T-cell (primary cell): ENCODE measurements at regions not wholly inside any gene's neighbourhood (a gene's known extent, or its start where the extent isn't known, plus 50 kb on each side); places are given as distances from the start of the nearest gene placed in this dataset.

ENCODE experiments used
- ATAC-seq, 4 experiments: fragments of 200-7000 bp in 3 of 4; fragments of 150-1000 bp in 1 of 4; cut with Tn5 transposase; replicated peaks in 1 of 4; 1 replicate in 3 of 4; 2 replicates in 1 of 4; pipeline ENCODE4 v1.10.0; 2021; ENCODE audit warnings: moderate library complexity in 3 of 4, mild to moderate bottlenecking in 2 of 4, moderate number of reproducible peaks in 1 of 4
- CTCF ChIA-PET, 2 donors: fragments of 300-600 bp; sonication (Branson Sonifier 250); formaldehyde crosslinking; loops; one replicate each; lab custom pipeline; 2022; ENCODE audit warnings: antibody characterized with exemption in 2 of 2; lab: Charles Lee
- POLR2A ChIA-PET, 2 donors: fragments of 300-600 bp; sonication (Branson Sonifier 250); formaldehyde crosslinking; loops; one replicate each; lab custom pipeline; 2022; ENCODE audit warnings: antibody characterized with exemption in 2 of 2; lab: Charles Lee
- DNase-seq, 35 experiments: peaks; one replicate each; pipeline versions ENCODE4 v3.0.0 to v3.0.0-alpha.2; 2013 to 2023
- H3K27ac ChIP-seq: one replicate; pipeline ENCODE4 v1.5.1; 2013; ENCODE audit warnings: low read length
- H3K27me3 ChIP-seq, 2 experiments: replicated peaks in 1 of 2; 1 replicate in 1 of 2; 2 replicates in 1 of 2; pipeline versions ENCODE4 v1.6.1 to v1.7.0; 2013; ENCODE audit warnings: low read length in 1 of 2, mixed read lengths in 1 of 2; ENCODE audit not compliant: control insufficient read depth in 2 of 2, insufficient read depth in 2 of 2; ENCODE audit errors: extremely low read depth in 1 of 2
- H3K36me3 ChIP-seq, 2 donors: 1 replicate in 1 of 2; 2 replicates in 1 of 2; pipeline versions ENCODE4 v1.6.1 to v1.7.0; 2013; ENCODE audit warnings: low read length in 1 of 2; ENCODE audit not compliant: control insufficient read depth in 2 of 2, insufficient read depth in 1 of 2; ENCODE audit errors: extremely low read depth in 1 of 2
- H3K4me1 ChIP-seq, 2 experiments: 1 replicate in 1 of 2; 2 replicates in 1 of 2; pipeline versions ENCODE4 v1.6.1 to v1.7.0; 2013; ENCODE audit warnings: low read length in 2 of 2, mixed read lengths in 1 of 2; ENCODE audit not compliant: insufficient read depth in 2 of 2, control insufficient read depth in 1 of 2; ENCODE audit errors: extremely low read depth in 1 of 2
- H3K4me3 ChIP-seq, 2 donors: 1 replicate in 1 of 2; 2 replicates in 1 of 2; pipeline versions ENCODE4 v1.5.1 to v1.7.0; 2013; ENCODE audit warnings: mild to moderate bottlenecking in 2 of 2, low read length in 1 of 2, moderate library complexity in 1 of 2; ENCODE audit not compliant: control insufficient read depth in 1 of 2; ENCODE audit errors: extremely low read depth in 1 of 2
- H3K9me3 ChIP-seq: 2 replicates; pipeline ENCODE4 v1.7.0; 2013
- H3K27ac Mint-ChIP-seq, 2 donors: one replicate each; pipeline ENCODE4 v1.8.0; 2020 to 2021; ENCODE audit warnings: mild to moderate bottlenecking in 2 of 2, mixed read lengths in 2 of 2
- H3K27me3 Mint-ChIP-seq, 2 donors: one replicate each; pipeline ENCODE4 v1.8.0; 2021 to 2022; ENCODE audit warnings: mixed read lengths in 2 of 2
- H3K36me3 Mint-ChIP-seq: one replicate; pipeline ENCODE4 v1.8.0; 2021; ENCODE audit warnings: mixed read lengths
- H3K4me1 Mint-ChIP-seq, 3 donors: one replicate each; pipeline ENCODE4 v1.8.0; 2020 to 2022; ENCODE audit warnings: mixed read lengths in 3 of 3, mild to moderate bottlenecking in 1 of 3
- H3K4me3 Mint-ChIP-seq, 3 donors: one replicate each; pipeline ENCODE4 v1.8.0; 2020 to 2022; ENCODE audit warnings: mild to moderate bottlenecking in 3 of 3, mixed read lengths in 3 of 3, moderate library complexity in 3 of 3
- H3K9me3 Mint-ChIP-seq, 3 donors: one replicate each; pipeline ENCODE4 v1.8.0; 2020 to 2022; ENCODE audit warnings: mixed read lengths in 3 of 3
- WGBS: methylation state at CpG from one replicate; pipeline ENCODE4 v1.1.5; 2013; ENCODE audit warnings: missing lambda C conversion rate; ENCODE audit not compliant: insufficient coverage; 5-methylcytosine and 5-hydroxymethylcytosine counted together

GRCh38 chr18:44075038-44075437 lies 605.6 kb upstream of the SETBP1 start:
- no peaks in the 10 kb centered on the region for H3K36me3 Mint-ChIP-seq
- peaks cover 0 to 2% (median 0%) of the 10 kb centered on the region in 3 donors for H3K9me3 Mint-ChIP-seq
- no peaks in the 10 kb centered on the region for H3K9me3 ChIP-seq
- no peak overlapping the region for H3K4me3 Mint-ChIP-seq
- no peak overlapping the region for H3K4me3 ChIP-seq
- H3K27me3 ChIP-seq, result no peaks in the 10 kb centered on the region
- no peak overlapping the region for H3K27ac ChIP-seq
- ChIA-PET POLR2A (no interaction called here), CTCF (no interaction called here)
- ATAC-seq (no peak), DNase-seq (no peak)
- WGBS, result 85% methylated on average over 2 of the region's 3 CpGs
- no peak overlapping the region for H3K27ac Mint-ChIP-seq
- no peaks in the 10 kb centered on the region for H3K36me3 ChIP-seq
- H3K27me3 Mint-ChIP-seq, result no peaks in the 10 kb centered on the region
- no peaks in the 10 kb centered on the region for H3K4me1 ChIP-seq
- no peaks in the 10 kb centered on the region for H3K4me1 Mint-ChIP-seq

DNA sequence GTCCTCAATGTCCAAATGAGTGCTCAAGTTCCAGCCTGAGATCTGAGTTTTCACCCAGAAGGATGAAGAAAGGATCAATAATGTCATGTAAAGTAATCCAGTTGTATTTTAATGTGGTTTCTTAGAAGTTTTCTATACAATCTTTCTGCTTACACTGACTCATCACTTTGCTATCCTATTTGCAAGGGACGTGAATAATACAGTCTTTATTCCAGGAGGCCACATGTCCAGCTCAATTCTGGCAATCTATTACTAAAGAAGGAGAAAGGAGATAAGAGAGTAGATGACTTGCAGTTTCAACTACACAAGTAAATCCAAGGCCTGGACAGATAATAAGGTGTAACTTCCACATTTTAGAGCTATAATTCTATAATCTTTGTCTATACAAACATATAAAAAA lies 601.1 kb upstream of the SETBP1 start:
- ChIA-PET POLR2A (no interaction called here), CTCF (no interaction called here)
- Histone ChIP-seq H3K36me3 (no peaks in the 10 kb centered on the region), H3K27ac (no peak overlapping the region), H3K4me1 (no peaks in the 10 kb centered on the region), H3K27me3 (no peaks in the 10 kb centered on the region), H3K4me3 (no peak overlapping the region), H3K9me3 (no peaks in the 10 kb centered on the region)
- H3K27me3 Mint-ChIP-seq, result no peaks in the 10 kb centered on the region
- H3K9me3 Mint-ChIP-seq, result peaks cover 0 to 2% (median 0%) of the 10 kb centered on the region in 3 donors
- H3K4me3 Mint-ChIP-seq, result no peak overlapping the region
- no peaks in the 10 kb centered on the region for H3K36me3 Mint-ChIP-seq
- ATAC-seq (no peak), DNase-seq (no peak)
- H3K4me1 Mint-ChIP-seq, result no peaks in the 10 kb centered on the region
- WGBS, result no CpG with 5 or more reads among the region's 1 CpG
- H3K27ac Mint-ChIP-seq, result no peak overlapping the region

- Mint-ChIP-seq H3K27me3 (no peaks in the 10 kb centered on the region), H3K36me3 (no peaks in the 10 kb centered on the region), H3K9me3 (peaks cover 0 to 2% (median 0%) of the 10 kb centered on the region in 3 donors), H3K4me3 (no peak overlapping the region), H3K4me1 (no peaks in the 10 kb centered on the region), H3K27ac (no peak overlapping the region)
- Histone ChIP-seq H3K9me3 (no peaks in the 10 kb centered on the region), H3K36me3 (no peaks in the 10 kb centered on the region), H3K27me3 (no peaks in the 10 kb centered on the region), H3K4me1 (no peaks in the 10 kb centered on the region), H3K27ac (no peak overlapping the region), H3K4me3 (no peak overlapping the region)
- DNase-seq (no peak), ATAC-seq (no peak)
- CTCF ChIA-PET, result no interaction called here
- POLR2A ChIA-PET, result no interaction called here
- no CpG with 5 or more reads among the region's 1 CpG for WGBS
Observed at GRCh38 chr18:44080054-44080453, 600.6 kb upstream of the SETBP1 start.

GRCh38 chr18:44089732-44090131 lies 591.0 kb upstream of the SETBP1 start:
- POLR2A ChIA-PET, result no interaction called here
- no peaks in the 10 kb centered on the region for H3K4me1 ChIP-seq
- H3K4me1 Mint-ChIP-seq, result no peaks in the 10 kb centered on the region
- CTCF ChIA-PET, result no interaction called here
- H3K9me3 ChIP-seq, result no peaks in the 10 kb centered on the region
- no peak overlapping the region for H3K4me3 ChIP-seq
- no peaks in the 10 kb centered on the region for H3K27me3 Mint-ChIP-seq
- H3K27me3 ChIP-seq, result no peaks in the 10 kb centered on the region
- DNase-seq (no peak), ATAC-seq (no peak)
- no peak overlapping the region for H3K27ac Mint-ChIP-seq
- H3K9me3 Mint-ChIP-seq, result peaks cover 0 to 12% (median 4%) of the 10 kb centered on the region in 3 donors
- H3K36me3 Mint-ChIP-seq, result no peaks in the 10 kb centered on the region
- no peaks in the 10 kb centered on the region for H3K36me3 ChIP-seq
- H3K4me3 Mint-ChIP-seq, result no peak overlapping the region
- WGBS, result no CpG with 5 or more reads among the region's 2 CpGs
- H3K27ac ChIP-seq, result no peak overlapping the region

DNA sequence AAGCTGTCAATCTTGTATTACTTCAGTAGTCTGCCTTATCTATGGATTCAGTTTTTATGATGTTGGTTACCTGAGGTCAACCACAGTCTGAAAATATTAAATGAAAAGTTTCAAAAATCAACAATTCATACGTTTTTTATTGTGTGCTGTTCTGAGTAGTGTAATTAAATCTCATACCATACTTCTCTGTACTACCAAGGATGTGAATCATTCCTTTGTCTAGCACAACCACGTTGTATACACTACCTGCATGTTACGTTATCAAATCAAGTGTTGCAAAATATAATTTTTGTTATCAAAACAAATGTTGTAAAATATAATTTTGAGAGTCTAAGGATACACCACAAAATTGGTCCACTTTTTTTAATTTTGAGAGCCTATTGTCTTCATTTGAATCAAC lies 590.2 kb upstream of the SETBP1 start:
- Mint-ChIP-seq H3K4me3 (no peak overlapping the region), H3K27ac (no peak overlapping the region), H3K4me1 (no peaks in the 10 kb centered on the region), H3K27me3 (no peaks in the 10 kb centered on the region), H3K36me3 (no peaks in the 10 kb centered on the region), H3K9me3 (peaks cover 1 to 19% (median 6%) of the 10 kb centered on the region in 3 donors)
- ATAC-seq (no peak), DNase-seq (no peak)
- Histone ChIP-seq H3K27me3 (no peaks in the 10 kb centered on the region), H3K36me3 (no peaks in the 10 kb centered on the region), H3K4me3 (no peak overlapping the region), H3K27ac (no peak overlapping the region), H3K4me1 (no peaks in the 10 kb centered on the region), H3K9me3 (no peaks in the 10 kb centered on the region)
- ChIA-PET CTCF (no interaction called here), POLR2A (no interaction called here)
- no CpG with 5 or more reads among the region's 3 CpGs for WGBS

DNA sequence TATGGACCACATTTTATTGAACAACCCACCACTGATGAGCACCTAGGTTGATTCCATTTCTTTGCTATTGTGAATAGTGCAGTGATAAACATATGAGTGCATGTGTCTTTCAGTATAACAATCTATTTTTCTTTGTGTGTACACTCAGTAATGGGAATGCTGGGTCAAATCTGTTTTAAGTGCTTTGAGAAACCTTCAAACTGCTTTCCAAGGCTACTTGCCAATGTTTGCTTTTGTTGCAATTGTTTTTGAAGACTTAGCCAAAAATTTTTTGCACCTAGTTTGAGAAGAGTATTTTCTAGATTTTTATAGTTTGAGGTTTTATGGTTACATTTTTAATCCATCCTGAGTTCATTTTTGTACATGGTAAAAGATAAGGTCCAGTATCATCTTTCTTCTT lies 587.4 kb upstream of the SETBP1 start:
- DNase-seq, result no peak
- CTCF ChIA-PET, result no interaction called here
- Histone ChIP-seq H3K9me3 (no peaks in the 10 kb centered on the region), H3K27ac (no peak overlapping the region), H3K27me3 (no peaks in the 10 kb centered on the region), H3K36me3 (no peaks in the 10 kb centered on the region), H3K4me1 (no peaks in the 10 kb centered on the region), H3K4me3 (no peak overlapping the region)
- Mint-ChIP-seq H3K27me3 (no peaks in the 10 kb centered on the region), H3K36me3 (no peaks in the 10 kb centered on the region), H3K27ac (no peak overlapping the region), H3K9me3 (peaks cover 4 to 17% (median 15%) of the 10 kb centered on the region in 3 donors), H3K4me3 (no peak overlapping the region), H3K4me1 (no peaks in the 10 kb centered on the region)
- no peak for ATAC-seq
- POLR2A ChIA-PET, result interaction anchor here in 1 of 2 donors (0.6 kb wide), 1 partner anchor 59 kb away, joined by 4 read pairs; no protein-coding TSS in a partner anchor

- Mint-ChIP-seq H3K27ac (no peak overlapping the region), H3K9me3 (peaks cover 8 to 16% (median 15%) of the 10 kb centered on the region in 3 donors), H3K4me1 (no peaks in the 10 kb centered on the region), H3K4me3 (no peak overlapping the region), H3K36me3 (no peaks in the 10 kb centered on the region), H3K27me3 (no peaks in the 10 kb centered on the region)
- POLR2A ChIA-PET, result interaction anchor here in 1 of 2 donors (0.6 kb wide), 1 partner anchor 1965 kb away, joined by 3 read pairs; no protein-coding TSS in a partner anchor
- H3K4me3 ChIP-seq, result no peak overlapping the region
- H3K27me3 ChIP-seq, result no peaks in the 10 kb centered on the region
- no peak for DNase-seq
- no peak for ATAC-seq
- H3K4me1 ChIP-seq, result no peaks in the 10 kb centered on the region
- H3K9me3 ChIP-seq, result no peaks in the 10 kb centered on the region
- no peaks in the 10 kb centered on the region for H3K36me3 ChIP-seq
- H3K27ac ChIP-seq, result no peak overlapping the region
- CTCF ChIA-PET, result no interaction called here
Observed at GRCh38 chr18:44096016-44096415, 584.7 kb upstream of the SETBP1 start.
